GM23248 (cell line): ENCODE measurements at regions not wholly inside any gene's neighbourhood (a gene's known extent, or its start where the extent isn't known, plus 50 kb on each side); places are given as distances from the start of the nearest gene placed in this dataset.

Source experiments
- DNase-seq: peaks from one replicate; pipeline ENCODE4 v3.0.0-alpha.2; 2015
- H2AFZ ChIP-seq: fragments of 200-600 bp; sonication (generic); 2 replicates; pipeline ENCODE4 v1.6.1; 2016; ENCODE audit warnings: antibody characterized with exemption
- H3F3A ChIP-seq: fragments of 200-600 bp; sonication (generic); 2 replicates; pipeline ENCODE4 v1.6.1; 2016; ENCODE audit warnings: mild to moderate bottlenecking, antibody characterized with exemption, mixed run types; ENCODE audit not compliant: insufficient read depth
- H3K27ac ChIP-seq: fragments of 200-600 bp; sonication (generic); 2 replicates; pipeline ENCODE4 v1.5.1; 2016; ENCODE audit warnings: mild to moderate bottlenecking
- H3K27me3 ChIP-seq: fragments of 200-600 bp; sonication (generic); replicated peaks from 2 replicates; pipeline ENCODE4 v1.6.1; 2016; ENCODE audit warnings: mild to moderate bottlenecking; ENCODE audit not compliant: insufficient read depth
- H3K36me3 ChIP-seq: fragments of 200-600 bp; sonication (generic); 2 replicates; pipeline ENCODE4 v1.6.1; 2016; ENCODE audit warnings: low read depth, mild to moderate bottlenecking
- H3K4me1 ChIP-seq: fragments of 200-600 bp; sonication (generic); 2 replicates; pipeline ENCODE4 v1.6.1; 2016; ENCODE audit warnings: mild to moderate bottlenecking; ENCODE audit not compliant: insufficient read depth
- H3K4me2 ChIP-seq: fragments of 200-600 bp; sonication (generic); one replicate; pipeline ENCODE4 v1.6.1; 2016; ENCODE audit warnings: mild to moderate bottlenecking; ENCODE audit not compliant: unreplicated experiment
- H3K4me3 ChIP-seq: fragments of 200-600 bp; sonication (generic); 2 replicates; pipeline ENCODE4 v1.5.1; 2016; ENCODE audit warnings: mild to moderate bottlenecking
- H3K79me2 ChIP-seq: fragments of 200-600 bp; sonication (generic); 2 replicates; pipeline ENCODE4 v1.6.1; 2016; ENCODE audit warnings: mild to moderate bottlenecking; ENCODE audit not compliant: insufficient read depth
- H3K9ac ChIP-seq: fragments of 200-600 bp; sonication (generic); 2 replicates; pipeline ENCODE4 v1.6.1; 2016; ENCODE audit warnings: mild to moderate bottlenecking
- H3K9me2 ChIP-seq: fragments of 200-600 bp; sonication (generic); 2 replicates; pipeline ENCODE4 v1.6.1; 2016; ENCODE audit warnings: mixed run types, mild to moderate bottlenecking, moderate library complexity; ENCODE audit not compliant: insufficient read depth
- H3K9me3 ChIP-seq: fragments of 200-600 bp; sonication (generic); one replicate; pipeline ENCODE4 v1.6.1; 2017; ENCODE audit warnings: low read depth
- H4K20me1 ChIP-seq: fragments of 200-600 bp; sonication (generic); 2 replicates; pipeline ENCODE4 v1.6.0; 2016; ENCODE audit not compliant: insufficient read depth
- EZH2 ChIP-seq: fragments of 200-600 bp; sonication (generic); IDR thresholded peaks from 2 replicates; pipeline ENCODE4 v1.6.1; 2018; ENCODE audit warnings: antibody characterized with exemption, mild to moderate bottlenecking; ENCODE audit not compliant: insufficient read depth, poor library complexity, severe bottlenecking
- EZH2phosphoT487 ChIP-seq: fragments of 200-600 bp; sonication (generic); IDR thresholded peaks from 2 replicates; pipeline ENCODE4 v1.6.1; 2018; ENCODE audit warnings: antibody characterized with exemption, moderate library complexity, mild to moderate bottlenecking, low read depth; ENCODE audit not compliant: insufficient read depth
- WGBS, 2 experiments: methylation state at CpG; one replicate each; pipeline ENCODE4 v1.1.6; 2015 to 2017; ENCODE audit warnings: low lambda C conversion rate in 2 of 2, low coverage in 1 of 2; ENCODE audit errors: missing lambda C conversion rate in 2 of 2; 5-methylcytosine and 5-hydroxymethylcytosine counted together
- in situ Hi-C: fragments of 300-500 bp; cut with MboI; formaldehyde crosslinking; loops from 2 replicates; pipeline ENCODE4 v1.15.0; 2020

- Histone ChIP-seq H2AFZ (no peak overlapping the region), H3K9me3 (no peaks in the 10 kb centered on the region), H3K9ac (no peak overlapping the region), H3K4me3 (no peak overlapping the region), H4K20me1 (no peaks in the 10 kb centered on the region), H3K4me1 (no peaks in the 10 kb centered on the region), H3K36me3 (no peaks in the 10 kb centered on the region), H3K4me2 (no peak overlapping the region), H3K9me2 (no peaks in the 10 kb centered on the region), H3K27ac (no peak overlapping the region), H3F3A (no peaks in the 10 kb centered on the region), H3K79me2 (no peaks in the 10 kb centered on the region), H3K27me3 (no peaks in the 10 kb centered on the region)
- in situ Hi-C loops: no loop called here
- TF ChIP-seq EZH2: no peak
- DNase-seq: no peak
These were observed 615.8 kb upstream of the RGS18 start for GRCh38 chr1:191542444-191542843.

- no peaks in the 10 kb centered on the region for H3K9me3 ChIP-seq
- H3K9ac ChIP-seq: no peak overlapping the region
- no peak overlapping the region for H3K4me3 ChIP-seq
- no peaks in the 10 kb centered on the region for H3K4me1 ChIP-seq
- no peak overlapping the region for H3K4me2 ChIP-seq
- no peaks in the 10 kb centered on the region for H4K20me1 ChIP-seq
- in situ Hi-C loops: no loop called here
- 0% methylated on average over 1 of the region's 1 CpG for WGBS, 2 experiments
- H3K9me2 ChIP-seq: no peaks in the 10 kb centered on the region
- TF ChIP-seq EZH2phosphoT487: no peak
- no peak overlapping the region for H2AFZ ChIP-seq
- H3K27me3 ChIP-seq: no peaks in the 10 kb centered on the region
- H3F3A ChIP-seq: no peaks in the 10 kb centered on the region
- H3K36me3 ChIP-seq: no peaks in the 10 kb centered on the region
- H3K79me2 ChIP-seq: no peaks in the 10 kb centered on the region
- H3K27ac ChIP-seq: no peak overlapping the region
- no peak for DNase-seq
These were observed 611.5 kb upstream of the RGS18 start for GRCh38 chr1:191546803-191547202.

GRCh38 chr1:191551019-191551418 lies 607.2 kb upstream of the RGS18 start:
- no peaks in the 10 kb centered on the region for H3K9me2 ChIP-seq
- no peaks in the 10 kb centered on the region for H3F3A ChIP-seq
- H3K4me3 ChIP-seq: no peak overlapping the region
- H3K27me3 ChIP-seq: no peaks in the 10 kb centered on the region
- in situ Hi-C loops: no loop called here
- H3K79me2 ChIP-seq: no peaks in the 10 kb centered on the region
- H3K27ac ChIP-seq: no peak overlapping the region
- no peaks in the 10 kb centered on the region for H3K9me3 ChIP-seq
- H3K9ac ChIP-seq: no peak overlapping the region
- TF ChIP-seq EZH2 (no peak), EZH2phosphoT487 (no peak)
- H3K36me3 ChIP-seq: no peaks in the 10 kb centered on the region
- H3K4me1 ChIP-seq: no peaks in the 10 kb centered on the region
- no peak for DNase-seq
- WGBS, 2 experiments: 2 to 5% methylated on average over 2 of the region's 2 CpGs
- no peak overlapping the region for H2AFZ ChIP-seq
- H3K4me2 ChIP-seq: no peak overlapping the region
- no peaks in the 10 kb centered on the region for H4K20me1 ChIP-seq

GRCh38 chr1:191558379-191558778 lies 599.9 kb upstream of the RGS18 start:
- H3K36me3 ChIP-seq: no peaks in the 10 kb centered on the region
- no peak overlapping the region for H3K4me3 ChIP-seq
- H3K9ac ChIP-seq: no peak overlapping the region
- no peak for DNase-seq
- H3K9me3 ChIP-seq: no peaks in the 10 kb centered on the region
- H4K20me1 ChIP-seq: no peaks in the 10 kb centered on the region
- in situ Hi-C loops: no loop called here
- no peak for TF ChIP-seq EZH2
- no peak for TF ChIP-seq EZH2phosphoT487
- no peaks in the 10 kb centered on the region for H3K27me3 ChIP-seq
- no peak overlapping the region for H2AFZ ChIP-seq
- WGBS, 2 experiments: 3 to 7% methylated on average over 2 of the region's 2 CpGs
- H3K9me2 ChIP-seq: no peaks in the 10 kb centered on the region
- H3K4me1 ChIP-seq: no peaks in the 10 kb centered on the region
- no peak overlapping the region for H3K4me2 ChIP-seq
- no peaks in the 10 kb centered on the region for H3K79me2 ChIP-seq
- H3K27ac ChIP-seq: no peak overlapping the region
- no peaks in the 10 kb centered on the region for H3F3A ChIP-seq

GRCh38 chr1:191561276-191561675 lies 597.0 kb upstream of the RGS18 start:
- Histone ChIP-seq H3K4me3 (no peak overlapping the region), H3K27ac (no peak overlapping the region), H3F3A (no peaks in the 10 kb centered on the region), H3K9ac (no peak overlapping the region), H3K36me3 (no peaks in the 10 kb centered on the region), H3K9me2 (no peaks in the 10 kb centered on the region), H3K9me3 (no peaks in the 10 kb centered on the region), H3K4me2 (no peak overlapping the region), H2AFZ (no peak overlapping the region), H3K4me1 (no peaks in the 10 kb centered on the region), H3K27me3 (no peaks in the 10 kb centered on the region), H3K79me2 (no peaks in the 10 kb centered on the region), H4K20me1 (no peaks in the 10 kb centered on the region)
- no peak for TF ChIP-seq EZH2phosphoT487
- no peak for TF ChIP-seq EZH2
- in situ Hi-C loops: no loop called here
- WGBS, 2 experiments: 3 to 4% methylated on average over 4 of the region's 4 CpGs
- no peak for DNase-seq
